Iris pigment epithelial cell (primary cell): ENCODE measurements at regions not wholly inside any gene's neighbourhood (a gene's known extent, or its start where the extent isn't known, plus 50 kb on each side); places are given as distances from the start of the nearest gene placed in this dataset.
A peak's percentile ranks its signal among the peaks of the same experiment; 100 is the strongest.
"Not testable (repeated sequence)": the region's sequence is repeated elsewhere in the genome, so short reads cannot be mapped to it uniquely, and the experiment has no call there.

Experiments used
- DNase-seq: peaks from one replicate; pipeline ENCODE4 v3.0.0-alpha.2; 2011; ENCODE audit warnings: low read depth

GRCh38 chr21:27569091-27569490, 602.2 kb upstream of the ADAMTS5 start:
- peak; percentile 32 for DNase-seq

DNA sequence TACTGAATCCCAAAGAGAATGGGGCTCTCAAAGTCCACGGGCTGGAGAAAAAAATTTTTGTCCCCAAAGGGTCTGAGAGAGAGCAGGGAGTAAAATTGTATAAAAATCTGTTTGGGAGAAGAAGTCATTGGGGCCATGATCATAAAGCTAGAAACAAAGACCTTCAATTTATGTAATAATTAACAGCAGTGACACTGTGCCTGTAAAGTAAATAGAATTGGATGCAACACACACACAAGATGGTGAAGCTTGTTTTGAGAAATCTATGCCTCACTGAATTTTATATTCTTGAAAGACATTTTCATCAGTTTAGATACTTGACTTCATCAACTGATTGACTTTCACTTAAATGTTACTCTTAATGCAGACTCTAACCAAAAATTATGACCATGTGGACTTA, 600.5 kb upstream of the ADAMTS5 start:
- no peak for DNase-seq

DNA sequence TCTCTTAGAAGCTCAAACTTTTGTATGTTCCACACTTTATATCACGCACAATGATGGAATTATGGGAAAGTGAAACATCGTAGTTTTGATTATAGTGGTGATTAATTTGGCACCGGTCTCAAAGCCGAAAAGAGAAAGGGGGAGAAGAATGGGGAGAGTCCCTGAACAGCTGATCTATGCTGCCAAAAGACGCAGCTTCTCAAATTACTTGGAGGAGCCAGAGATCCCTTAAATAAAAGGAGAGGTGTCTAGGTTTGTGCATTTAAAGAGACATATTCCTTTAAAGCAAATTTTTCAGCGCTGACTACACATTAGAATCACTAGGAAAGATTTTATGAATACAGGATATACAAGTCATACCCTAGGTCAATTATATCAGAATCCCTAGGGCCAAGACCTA, 599.6 kb upstream of the ADAMTS5 start:
- DNase-seq: no peak

- DNase-seq: no peak
These were observed 598.5 kb upstream of the ADAMTS5 start for GRCh38 chr21:27565364-27565763.

GRCh38 chr21:27564684-27565301, 597.9 kb upstream of the ADAMTS5 start:
- peak; percentile 71 for DNase-seq

DNA sequence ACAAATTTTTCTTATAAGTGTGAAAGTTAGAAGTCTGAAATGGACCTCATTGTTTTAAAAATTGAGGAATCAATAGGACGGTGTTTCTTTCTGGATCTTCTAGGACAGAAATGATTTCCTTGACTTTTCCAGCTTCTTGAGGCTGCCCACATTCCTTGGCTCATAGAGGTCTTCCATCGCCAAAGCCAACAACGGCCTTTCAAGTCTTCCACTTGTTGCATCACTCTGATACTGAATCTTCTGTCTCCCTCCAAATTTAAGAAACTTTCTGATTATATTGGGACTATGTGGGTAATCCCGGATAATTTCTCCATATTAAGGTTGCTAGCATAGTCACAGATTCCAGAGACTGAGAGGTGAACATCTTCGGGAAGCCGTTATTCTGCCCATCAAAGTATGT, 595.4 kb upstream of the ADAMTS5 start:
- no peak for DNase-seq

DNA sequence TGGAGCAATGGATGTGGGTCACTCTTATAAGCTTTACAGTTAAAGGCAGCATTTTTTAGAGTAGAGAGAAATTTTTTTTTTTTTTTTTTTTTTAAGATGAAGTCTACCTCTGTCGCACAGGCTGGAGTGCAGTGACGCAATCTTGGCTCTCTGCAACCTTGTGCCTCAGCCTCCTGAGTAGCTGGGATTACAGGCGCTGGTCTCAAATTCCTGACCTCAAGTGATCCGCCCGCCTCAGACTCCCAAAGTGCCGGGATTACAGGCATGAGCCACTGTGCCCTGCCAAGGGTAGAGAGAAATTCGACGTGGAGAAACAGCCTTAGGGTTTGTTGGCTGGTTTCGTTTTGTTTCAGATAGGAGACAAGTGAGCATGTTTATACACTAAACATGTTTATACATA, 594.2 kb upstream of the ADAMTS5 start:
- peak; percentile 41 for DNase-seq

DNA sequence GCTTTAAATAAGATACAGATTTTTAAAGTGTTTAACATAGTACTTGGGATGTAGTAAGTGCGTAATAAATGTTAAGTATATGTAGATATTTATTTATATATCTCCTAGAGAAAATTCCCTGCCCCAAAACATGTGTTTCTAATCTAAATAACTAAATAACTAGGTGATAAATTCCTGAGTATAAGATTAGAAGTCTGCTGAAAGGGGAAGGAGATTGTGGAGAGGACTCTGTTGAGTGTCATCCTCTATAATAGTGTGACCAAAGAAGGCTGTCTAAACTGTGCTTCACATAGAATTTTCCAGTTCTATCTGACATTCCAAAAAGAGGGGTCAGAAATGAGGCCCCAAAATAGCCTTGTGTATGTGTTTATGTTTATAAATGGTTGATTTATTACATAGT, 590.5 kb upstream of the ADAMTS5 start:
- DNase-seq: no peak

GRCh38 chr21:27555996-27556395, 589.1 kb upstream of the ADAMTS5 start:
- DNase-seq: peak; percentile 76

DNA sequence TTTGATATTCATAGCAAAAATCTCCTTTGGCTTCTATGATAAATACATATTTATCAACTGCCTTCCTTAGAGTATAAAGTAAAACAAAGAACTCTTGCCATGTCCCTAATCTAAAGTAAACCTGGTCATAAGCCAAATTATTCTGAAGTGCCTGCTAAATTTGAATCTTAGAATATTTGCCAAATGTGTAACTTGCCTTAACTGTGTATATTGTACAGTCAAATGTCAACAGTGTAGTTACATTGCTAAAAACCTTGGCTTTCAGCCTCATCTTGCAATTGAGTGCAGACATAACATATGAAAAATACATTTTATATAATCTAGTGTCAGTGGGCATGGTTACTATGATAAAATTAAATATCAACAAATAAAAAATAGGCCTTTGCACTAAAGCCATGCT, 583.4 kb upstream of the ADAMTS5 start:
- DNase-seq: no peak

DNA sequence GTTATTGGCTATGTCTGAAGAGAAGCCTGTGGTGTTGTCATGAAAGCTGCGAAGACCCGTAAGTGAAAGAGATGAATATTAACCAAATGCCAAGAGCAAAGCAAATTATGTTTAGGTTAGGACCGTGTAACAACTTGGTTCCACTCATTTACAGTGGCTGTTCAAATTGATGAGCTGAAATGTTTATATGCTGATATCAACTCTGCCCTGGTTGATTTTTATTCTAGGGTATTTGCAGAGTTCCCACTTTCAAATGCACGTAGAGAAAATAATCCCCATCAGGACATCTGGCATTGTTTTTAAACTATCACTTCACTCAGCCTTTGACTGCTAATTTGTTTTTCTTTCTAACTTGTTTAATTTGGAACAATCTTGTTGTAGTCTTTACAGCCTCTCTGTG, 581.6 kb upstream of the ADAMTS5 start:
- no peak for DNase-seq

DNA sequence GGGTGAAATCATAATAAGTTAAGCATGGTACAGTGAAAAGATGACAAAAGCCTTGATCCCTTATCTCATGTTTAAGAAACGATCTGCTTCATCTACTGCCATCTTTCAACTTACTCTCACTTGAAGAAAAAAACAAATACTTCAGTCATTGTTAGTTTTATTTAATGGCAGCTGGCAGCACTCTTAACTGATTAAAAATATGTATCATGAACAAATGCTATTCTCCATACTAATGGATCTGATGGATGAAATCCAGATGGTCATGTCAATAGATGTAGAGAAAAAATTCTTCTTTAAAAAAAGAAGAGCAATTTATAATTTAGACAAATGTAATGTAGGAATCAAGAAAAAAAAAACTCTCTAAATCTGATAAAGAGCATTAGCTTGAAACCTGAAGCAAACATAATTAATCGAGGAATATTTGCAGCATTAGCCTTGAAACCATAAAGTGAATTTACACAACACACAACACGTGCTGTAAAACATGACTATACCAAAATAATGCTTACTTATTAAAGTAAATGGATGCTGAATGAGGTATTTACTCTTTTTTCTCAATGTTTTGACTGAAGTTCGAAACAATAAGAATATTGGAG, 579.0 kb upstream of the ADAMTS5 start:
- DNase-seq: no peak

DNA sequence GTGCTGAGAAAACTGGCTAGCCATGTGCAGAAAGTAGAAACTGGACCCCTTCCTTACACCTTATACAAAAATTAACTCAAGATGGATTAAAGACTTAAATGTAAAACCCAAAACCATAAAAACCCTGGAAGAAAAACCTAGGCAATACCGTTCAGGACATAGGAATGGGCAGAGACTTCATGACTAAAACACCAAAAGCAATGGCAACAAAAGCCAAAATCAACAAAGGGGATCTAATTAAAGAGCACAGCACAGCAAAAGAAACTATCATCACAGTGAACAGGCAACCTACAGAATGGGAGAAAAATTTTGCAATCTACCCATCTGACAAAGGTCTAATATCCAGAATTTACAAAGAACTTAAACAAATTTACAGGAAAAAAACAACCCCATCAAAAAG, 575.2 kb upstream of the ADAMTS5 start:
- not testable (repeated sequence) for DNase-seq

- peak; percentile 65 for DNase-seq
These were observed 569.4 kb upstream of the ADAMTS5 start for GRCh38 chr21:27536319-27536718.

GRCh38 chr21:27535188-27535587, 568.3 kb upstream of the ADAMTS5 start:
- no peak for DNase-seq

DNA sequence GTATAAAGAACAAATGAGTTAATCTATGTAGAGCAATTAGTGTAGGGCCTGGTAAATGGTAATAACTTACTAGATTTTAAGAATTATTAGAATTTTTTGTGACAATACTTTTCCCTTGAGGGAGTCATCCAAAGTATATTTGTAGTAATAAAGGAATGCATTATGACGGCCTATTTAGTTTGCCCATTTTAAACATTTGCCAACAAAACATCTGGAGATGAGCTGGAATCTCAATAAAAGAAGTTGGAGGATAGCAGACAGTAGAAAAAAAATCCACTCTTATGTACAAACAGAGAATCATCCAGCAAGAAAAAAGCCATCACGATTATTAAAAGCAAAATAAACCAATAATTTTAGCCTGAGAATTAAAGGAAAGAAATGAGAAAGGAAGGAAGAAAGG, 567.3 kb upstream of the ADAMTS5 start:
- no peak for DNase-seq

GRCh38 chr21:27532076-27532475, 565.2 kb upstream of the ADAMTS5 start:
- peak; percentile 61 for DNase-seq

DNA sequence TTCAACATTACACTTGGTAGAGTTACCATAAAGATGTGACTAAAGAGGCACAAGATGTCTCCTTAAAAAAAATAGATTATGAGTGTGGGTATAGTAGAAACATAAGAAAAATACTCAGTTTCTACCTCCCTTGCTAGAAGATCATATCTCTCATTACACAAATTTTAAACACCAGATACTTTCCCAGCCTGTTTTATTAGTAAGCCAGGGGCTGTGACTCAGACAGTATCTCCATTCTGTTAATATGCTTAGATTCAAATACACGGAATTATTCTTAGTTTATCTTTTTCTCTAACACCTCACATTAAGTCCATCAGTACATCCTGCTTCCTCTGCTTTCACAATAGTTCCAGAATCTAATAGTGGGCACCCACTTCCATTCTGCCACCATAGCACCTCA, 561.8 kb upstream of the ADAMTS5 start:
- peak; percentile 29 for DNase-seq

GRCh38 chr21:27526451-27526850, 559.6 kb upstream of the ADAMTS5 start:
- no peak for DNase-seq

GRCh38 chr21:27525780-27526179, 558.9 kb upstream of the ADAMTS5 start:
- DNase-seq: no peak

GRCh38 chr21:27519361-27519760, 552.5 kb upstream of the ADAMTS5 start:
- peak; percentile 91 for DNase-seq

GRCh38 chr21:27517177-27517576, 550.3 kb upstream of the ADAMTS5 start:
- DNase-seq: not testable (repeated sequence)

DNA sequence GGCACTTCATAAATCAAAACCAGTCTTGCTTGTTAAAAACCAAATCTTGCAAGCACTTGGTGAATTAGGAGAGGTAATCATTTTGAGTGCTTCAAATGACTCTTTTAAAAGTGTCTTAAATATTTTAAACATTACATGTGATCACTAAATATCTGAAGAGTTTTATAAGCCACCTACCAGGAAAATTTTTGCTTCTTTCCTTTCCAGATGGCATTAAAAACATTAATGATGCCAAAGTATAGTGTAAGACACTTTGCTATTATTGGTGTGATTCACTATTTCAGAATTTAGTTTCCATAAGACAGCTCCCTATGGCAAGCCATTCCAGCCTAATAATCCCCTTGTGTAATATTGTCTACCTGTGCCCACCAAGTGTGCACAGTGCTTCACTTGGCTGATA, 548.8 kb upstream of the ADAMTS5 start:
- no peak for DNase-seq

- DNase-seq: no peak
These were observed 546.9 kb upstream of the ADAMTS5 start for GRCh38 chr21:27513825-27514224.
